GM21381 (cell line): ENCODE measurements at regions not wholly inside any gene's neighbourhood (a gene's known extent, or its start where the extent isn't known, plus 50 kb on each side); places are given as distances from the start of the nearest gene placed in this dataset.
"Not testable (repeated sequence)": the region's sequence is repeated elsewhere in the genome, so short reads cannot be mapped to it uniquely, and the experiment has no call there.

ENCODE experiments used
- ATAC-seq: cut with Tn5 transposase; IDR thresholded peaks from one replicate; pipeline ENCODE4 v1.9.1; 2021; ENCODE audit warnings: mild to moderate bottlenecking, moderate library complexity; ENCODE audit not compliant: unreplicated experiment

DNA sequence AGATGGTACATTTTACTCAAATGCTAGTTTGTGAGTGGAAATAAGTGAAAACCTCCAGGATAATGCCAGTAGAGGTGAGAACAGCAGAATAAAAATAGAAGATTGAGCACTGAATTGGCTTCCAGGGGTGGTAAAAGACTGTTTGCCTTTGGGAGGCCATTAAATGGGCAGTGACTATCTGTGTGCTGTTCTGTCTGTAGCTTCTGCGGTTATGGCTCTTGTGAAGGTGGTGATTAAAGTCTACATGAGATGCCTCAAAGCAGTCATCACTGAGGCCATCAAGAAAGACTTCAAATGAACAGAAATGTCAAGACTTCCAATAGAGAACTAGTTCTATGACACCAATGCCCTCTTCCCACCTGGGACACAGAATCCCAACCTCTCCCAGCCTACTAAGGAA, 108.8 kb downstream of the EFHB start:
- no peak for ATAC-seq

DNA sequence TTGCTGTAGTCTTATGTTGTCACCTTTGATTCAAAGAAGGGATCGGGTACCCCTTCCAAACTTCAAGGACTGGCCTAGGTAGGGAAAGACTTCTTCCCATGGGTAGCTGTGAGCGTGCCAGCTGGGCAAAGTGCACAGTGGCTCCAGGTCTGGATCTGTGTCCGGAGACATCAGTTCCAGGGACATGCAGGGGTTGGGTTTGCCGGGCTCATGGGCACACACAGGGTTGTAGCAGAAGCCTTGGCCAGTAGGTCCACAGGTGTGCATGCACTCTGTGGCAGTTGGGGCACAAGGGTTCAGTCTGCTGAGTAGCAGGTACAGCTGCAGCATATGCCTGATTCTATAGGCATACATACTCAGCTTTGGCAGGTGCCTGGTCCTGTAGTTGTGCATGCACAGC, 111.2 kb downstream of the EFHB start:
- no peak for ATAC-seq

DNA sequence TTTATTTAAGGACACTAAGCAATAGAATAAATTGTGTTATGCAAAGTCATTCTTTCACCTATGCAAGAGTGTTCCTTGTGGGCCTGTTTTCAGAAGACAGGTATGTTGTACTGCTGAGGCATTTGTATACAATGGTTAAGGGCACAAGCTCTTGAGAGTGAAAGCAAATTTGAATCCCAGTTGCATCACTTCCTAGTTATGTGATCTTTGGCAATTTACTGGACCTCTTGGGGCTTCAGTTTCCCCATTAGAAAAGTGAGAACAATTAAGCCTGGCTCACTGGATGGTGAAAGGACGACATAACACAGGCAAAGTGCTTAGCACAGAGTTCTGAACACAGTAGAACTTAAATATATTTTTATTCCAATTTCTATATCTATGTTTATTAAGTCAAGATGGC, 117.4 kb downstream of the EFHB start:
- ATAC-seq = no peak

DNA sequence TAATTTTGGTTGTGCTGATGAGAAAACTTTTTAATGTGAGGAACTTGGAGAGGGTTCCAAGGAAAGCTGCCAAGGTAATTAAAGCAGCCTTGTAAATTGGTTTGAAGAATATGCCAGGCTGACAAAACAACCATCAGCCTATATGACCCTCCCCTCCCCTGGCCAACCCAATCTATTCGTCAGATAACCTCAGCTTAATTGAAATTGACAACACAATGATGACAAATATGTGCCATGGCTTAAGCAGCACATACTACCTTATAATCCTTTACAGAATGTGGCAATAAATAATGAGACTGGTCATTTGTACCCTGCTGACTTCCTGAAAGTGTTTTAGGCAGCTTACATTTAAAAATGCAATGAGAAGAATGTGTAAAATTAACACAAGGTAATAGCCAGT, 118.2 kb downstream of the EFHB start:
- ATAC-seq = no peak

DNA sequence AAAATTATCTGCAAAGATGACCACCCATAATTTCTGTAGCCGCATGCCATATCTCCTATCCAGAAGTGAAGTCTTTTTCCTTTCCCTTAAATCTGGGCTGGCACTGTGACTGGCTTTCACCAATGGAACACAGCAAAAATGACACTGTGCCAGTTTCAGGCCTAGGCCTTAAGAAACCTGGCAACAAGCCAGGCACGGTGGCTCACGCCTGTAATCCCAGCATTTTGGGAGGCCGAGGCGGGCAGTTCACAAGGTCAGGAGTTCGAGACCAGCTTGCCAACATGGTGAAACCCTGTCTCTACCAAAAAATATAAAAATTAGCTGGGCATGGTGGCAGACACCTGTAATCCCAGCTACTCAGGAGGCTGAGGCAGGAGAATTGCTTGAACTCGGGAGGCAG, 120.3 kb downstream of the EFHB start:
- ATAC-seq = not testable (repeated sequence)

DNA sequence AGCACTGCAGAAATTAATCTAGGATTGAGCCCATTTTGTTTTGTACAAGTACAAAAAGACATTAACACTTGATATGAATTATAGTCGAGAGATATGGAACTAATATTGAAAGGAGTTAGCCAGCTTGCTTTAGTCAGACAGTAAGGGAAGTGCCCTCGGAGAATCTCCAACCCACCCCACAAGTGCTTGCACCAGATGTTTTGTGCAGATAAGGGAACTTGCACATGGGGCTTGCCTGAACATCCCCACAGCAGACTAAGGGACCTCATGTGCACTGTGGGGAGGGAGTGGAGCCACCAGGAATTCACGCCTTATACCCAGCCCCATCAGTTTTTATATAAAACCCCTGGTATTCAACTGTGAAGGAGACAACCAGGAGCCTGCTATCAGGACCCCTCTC, 122.3 kb downstream of the EFHB start:
- no peak for ATAC-seq

DNA sequence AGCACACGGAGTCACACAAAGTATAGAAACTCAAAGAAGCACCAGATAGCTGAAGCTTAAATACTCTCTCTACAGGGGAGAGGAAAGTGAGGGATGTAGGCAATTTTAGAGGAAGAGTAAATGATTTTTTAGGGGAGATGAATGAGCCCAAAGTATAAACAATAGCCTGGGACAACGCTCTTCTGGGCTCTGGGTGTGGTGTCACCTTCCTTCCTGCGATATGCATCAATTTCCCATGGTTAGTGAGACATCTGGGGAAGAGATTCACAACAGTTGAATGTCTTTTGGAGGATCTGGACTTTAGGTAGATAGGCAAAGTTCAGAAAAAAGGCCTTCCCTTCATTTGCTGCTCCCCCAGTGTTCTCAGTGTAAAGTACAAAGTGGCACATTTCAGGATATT, 125.2 kb downstream of the EFHB start:
- no peak for ATAC-seq

DNA sequence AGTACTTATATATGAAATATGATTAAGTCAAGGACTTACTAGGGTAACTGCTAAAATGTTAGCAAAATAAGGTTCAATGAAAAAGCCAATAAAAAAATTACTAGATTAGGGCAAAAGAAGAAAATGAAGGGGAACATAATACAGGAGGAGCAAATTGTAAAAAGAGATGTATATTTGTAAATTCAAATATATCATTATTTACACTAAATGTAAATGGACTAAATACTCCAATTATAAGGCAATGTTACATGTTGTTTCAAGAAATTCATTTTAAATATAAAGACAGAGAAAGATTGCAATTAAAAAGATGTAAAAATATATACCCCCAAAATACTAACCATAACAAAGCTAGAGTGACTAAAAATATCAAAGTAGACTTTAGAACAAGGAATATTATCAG, 134.1 kb downstream of the EFHB start:
- no peak for ATAC-seq

DNA sequence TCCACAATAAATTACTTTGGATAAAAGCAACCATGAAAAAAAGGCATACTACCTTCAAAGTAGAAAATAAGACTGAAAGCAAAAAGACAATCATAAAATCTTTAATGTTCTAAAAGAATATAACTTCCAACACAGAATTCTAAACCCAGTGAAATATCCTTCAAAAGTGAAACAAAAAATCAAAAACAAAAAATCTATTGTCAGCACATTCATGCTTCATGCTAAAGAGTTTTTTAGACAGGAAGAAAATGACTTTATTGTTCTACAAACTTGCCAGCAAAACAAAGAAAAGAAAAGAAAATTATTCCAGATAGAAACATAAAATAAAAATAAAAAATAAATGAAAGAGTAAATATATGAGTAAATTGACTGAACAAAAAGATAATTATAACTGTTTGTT, 134.9 kb downstream of the EFHB start:
- no peak for ATAC-seq

DNA sequence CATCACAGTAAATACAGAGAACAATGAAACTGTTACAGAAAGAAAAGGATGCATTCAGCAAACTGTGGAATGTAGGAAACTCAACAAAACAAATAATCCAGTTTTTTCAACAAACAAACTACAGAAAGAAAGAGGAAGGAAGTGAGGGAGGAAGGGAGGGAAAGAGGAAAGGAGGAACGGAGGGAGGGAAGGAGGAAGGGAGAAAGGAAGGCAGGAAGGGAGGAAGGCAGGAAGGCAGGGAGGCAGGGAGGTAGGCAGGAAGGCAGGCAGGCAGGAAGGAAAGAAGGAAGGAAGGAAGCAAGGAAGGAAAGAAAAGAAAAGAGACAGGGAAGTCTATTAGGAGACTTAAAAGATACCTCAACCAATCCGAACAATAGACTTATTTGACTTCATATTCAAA, 135.7 kb downstream of the EFHB start:
- ATAC-seq = no peak

DNA sequence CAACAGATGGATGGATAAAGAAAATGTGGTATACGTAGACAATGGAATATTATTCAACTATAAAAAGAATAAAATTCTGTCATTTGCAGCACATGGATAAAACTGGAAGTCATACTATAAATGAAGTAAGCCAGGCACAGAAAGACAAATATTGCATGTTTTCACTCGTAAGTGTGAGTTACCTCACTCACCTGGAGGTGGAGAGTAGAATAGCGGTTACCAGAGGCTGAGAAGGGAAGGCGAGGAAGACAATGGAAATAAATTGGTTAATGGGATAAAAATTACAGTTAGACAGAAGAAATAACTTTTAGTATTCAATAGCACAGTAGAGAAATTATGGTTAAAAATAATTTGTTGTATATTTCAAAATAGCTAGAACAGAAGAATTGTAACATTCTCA, 141.6 kb downstream of the EFHB start:
- no peak for ATAC-seq

DNA sequence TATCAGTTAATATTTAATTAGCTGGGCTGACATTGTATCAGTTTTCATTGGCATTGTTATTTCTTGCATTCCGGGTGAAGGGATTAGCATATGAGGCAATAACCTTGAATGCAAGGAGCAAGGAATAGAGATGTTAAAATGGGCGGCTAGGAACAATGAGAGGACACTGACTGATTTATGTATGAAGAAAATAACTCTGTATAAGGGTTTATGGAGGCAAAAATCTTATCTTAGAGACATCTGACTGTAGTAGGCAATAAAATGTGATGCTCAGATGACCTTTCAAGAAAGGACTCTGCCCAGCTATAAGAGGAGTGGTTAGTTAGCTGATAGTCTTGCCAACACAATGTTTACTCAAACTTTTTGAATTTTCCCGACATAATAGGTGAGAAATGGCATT, 158.3 kb downstream of the EFHB start:
- no peak for ATAC-seq

DNA sequence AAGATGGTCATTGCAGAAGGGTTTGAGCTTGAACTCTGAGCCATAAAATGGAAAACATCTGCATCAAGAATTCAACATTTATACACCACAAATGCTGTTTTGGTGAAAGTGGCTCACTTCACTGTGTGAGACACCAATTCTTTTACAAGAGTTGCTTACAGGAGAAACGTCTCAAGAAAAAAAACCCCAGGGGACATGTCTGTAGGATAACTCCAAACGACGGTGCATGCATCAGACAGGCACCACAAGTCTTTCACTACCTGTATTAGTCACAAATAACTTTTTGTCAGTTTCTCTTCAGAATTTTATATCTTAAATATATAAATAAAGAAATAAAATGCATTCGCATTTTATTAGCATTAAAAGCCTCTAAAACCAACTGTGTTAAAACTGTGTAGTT, 164.3 kb downstream of the EFHB start:
- ATAC-seq = no peak

DNA sequence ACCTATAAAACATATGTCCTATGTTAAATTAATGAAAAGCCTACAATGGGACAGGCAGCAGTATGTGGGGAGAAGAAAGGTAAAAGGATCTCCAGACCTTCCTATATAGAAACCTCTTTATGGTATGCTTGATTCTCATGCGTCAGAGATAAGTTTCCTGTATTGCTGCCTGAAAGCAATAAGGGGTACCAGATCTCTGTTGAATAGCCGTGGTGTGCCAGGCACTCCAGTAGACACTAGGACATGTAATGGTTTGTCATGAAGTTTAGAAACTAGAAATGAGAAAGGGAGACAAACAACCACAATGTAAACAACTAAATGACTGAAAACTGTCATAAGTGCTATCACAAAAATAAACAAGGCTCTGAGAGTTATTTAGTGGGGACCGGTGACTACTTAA, 168.1 kb downstream of the EFHB start:
- ATAC-seq = no peak

DNA sequence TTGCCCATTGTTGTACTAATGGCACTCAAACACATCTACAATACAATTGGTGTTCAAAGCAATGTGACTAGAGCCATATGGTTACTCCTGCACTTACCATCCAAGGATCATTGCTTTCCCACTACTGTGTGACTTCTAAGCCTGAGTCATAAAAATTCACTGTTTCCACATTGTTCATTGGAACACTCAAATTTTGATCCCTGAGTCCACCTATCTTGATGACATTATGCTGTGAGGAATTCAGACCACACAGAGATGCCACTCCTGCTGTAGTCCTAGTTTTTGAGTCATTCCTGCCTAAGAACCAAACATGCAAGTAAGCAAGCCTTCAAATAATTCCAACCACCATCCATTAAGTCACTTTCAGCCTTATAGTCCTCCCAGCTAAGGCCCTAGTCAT, 176.2 kb downstream of the EFHB start:
- no peak for ATAC-seq

DNA sequence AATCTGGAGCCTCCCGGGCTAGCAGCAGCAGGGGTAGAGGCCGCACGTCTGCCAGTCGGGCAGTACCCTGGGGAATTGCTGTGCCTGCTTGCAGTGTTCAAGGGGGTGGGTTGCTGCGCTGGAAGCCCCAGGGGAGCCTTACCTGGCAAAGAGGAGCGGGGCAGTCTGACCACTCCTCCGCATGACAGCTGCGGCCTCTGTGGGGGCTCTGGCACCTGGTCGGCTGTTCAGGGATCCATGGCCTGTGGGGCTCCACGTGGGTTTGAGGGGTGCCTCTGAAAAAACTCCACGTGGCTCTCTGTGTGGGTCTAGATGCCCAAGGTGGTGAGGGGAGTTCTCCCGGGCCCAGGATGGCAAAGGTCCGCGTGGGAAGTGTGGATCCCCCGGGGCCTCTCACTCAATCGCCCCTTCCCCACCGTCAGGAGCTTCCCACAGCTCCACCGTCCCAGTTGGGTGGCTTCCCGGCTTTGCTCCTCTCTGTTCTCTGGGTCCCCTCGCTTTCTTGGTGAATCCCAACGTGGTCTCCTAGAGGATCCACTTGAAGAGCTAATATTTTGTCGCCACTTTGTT, 184.5 kb downstream of the EFHB start:
- no peak for ATAC-seq

DNA sequence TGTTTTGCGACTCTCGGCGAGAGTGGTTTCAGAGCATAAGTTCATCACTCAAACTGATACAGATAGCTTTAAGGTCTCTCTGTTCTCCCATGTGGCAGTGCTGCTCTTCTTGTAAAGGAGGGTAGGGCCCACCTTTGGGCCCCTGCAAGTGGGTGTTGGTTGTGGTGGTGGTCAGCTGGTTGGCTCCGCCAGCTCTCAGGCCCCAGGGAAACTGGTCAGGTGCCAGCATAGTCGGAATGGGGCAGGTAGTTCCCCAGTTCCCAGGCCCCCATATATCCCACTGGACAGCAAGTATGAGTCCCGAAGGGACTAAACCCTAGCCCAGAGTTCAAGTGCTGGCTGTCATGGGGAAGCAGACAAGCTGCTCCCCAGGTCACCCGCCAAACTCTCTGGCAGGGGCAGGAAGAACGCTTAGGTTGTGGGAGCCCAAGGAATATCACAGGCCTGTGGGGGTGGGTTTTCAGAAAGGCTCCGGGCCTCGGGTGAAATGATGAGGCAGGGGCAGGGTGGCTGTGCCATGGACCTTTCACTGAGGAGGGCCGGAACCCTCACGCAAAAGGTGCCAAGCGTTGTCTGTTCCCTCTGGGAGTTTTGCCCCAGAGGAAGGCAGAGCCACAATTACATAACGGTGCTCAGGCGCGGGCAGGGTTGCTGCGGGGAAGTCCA, 185.1 kb downstream of the EFHB start:
- no peak for ATAC-seq

DNA sequence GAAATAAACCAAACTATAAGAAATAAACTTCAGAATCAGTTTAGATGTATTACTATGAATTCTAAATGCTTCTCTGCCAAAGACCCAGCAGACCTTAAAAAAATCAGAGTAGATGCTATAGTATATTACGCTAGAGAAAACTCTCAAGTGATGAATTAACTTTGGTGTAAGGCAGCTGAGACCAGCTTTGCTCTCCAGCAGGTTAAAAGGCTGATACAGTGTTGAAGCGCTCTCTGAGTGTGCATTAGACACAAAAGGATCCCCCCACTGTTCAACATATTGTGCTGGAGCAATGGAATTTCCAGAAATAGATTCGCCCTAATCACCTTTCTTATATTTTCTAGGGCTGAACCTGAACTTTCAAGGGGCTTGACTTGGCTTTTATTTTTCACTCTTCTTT, 190.0 kb downstream of the EFHB start:
- ATAC-seq = no peak

DNA sequence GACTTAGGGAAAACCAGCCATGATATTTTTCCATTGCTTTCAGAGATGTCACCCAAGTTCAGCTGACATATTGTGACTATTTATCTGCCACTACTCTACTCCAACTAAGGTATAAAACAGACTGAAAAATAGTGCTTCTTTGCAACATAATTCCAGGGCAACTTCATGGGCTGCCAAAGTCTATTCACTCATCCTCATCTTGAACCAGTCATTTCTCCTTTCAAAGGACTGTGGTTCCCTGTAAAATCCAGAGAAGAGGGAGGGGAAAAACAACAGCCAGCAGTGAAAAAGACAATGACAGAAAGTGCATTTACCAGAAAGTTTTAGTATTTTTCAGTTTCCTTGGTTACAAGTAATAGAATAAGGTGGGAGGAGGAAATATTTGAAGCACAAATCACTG, 191.1 kb downstream of the EFHB start:
- no peak for ATAC-seq

DNA sequence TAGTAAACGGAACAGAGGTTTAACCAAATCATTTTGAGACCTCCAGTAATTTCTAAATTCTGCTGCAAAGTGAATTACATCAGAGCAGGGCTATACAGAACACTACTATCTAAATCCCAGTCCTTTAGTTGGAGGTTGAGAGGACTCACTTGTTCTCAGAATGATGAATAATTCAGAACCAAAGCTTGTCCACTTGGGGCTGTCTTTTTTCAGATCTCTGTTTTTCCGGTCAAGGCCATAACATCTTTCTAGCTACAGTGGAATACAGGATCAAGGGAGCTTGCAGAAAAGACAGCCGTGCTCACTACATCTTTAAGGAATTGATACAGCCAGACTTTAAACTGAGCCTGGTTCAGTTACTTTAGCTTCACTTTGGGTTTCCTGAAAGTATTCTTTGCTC, 194.5 kb downstream of the EFHB start:
- no peak for ATAC-seq

DNA sequence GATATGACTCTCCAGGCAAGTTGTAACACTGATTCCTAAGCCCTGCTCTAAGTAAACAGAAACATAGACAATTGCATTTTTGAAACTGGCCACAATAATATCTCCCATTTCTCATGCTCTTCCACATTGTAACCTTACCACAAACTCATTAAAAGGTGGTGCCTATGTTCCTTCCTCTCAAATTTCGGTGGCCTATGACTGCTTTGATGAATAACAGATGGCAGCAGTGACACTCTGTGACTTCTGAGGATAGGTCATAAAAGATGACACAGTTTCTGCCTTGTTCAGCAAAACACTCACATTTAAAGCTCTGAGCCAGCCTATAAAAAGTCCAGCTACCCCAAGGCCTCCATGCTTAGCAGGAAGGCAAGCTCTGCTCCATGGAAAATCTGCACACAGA, 195.2 kb downstream of the EFHB start:
- ATAC-seq = no peak

DNA sequence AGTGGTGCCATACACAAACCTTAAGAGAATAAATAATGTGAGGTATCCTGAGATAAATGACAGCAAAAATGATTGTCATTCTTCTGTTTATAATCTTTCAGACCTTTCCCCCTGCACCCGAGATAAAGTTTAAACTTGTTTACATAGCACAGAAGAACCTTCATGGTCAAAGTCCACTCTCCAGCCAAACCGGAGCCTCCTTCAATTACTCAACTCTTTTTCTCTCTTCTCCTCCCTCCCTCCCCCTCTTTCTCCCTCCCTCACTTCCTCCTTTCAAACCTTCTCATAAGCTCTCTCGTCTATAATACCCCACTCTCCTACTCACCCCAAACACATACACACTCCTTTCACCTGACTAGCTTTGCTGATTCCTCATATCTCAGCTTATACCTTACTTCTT, 198.9 kb downstream of the EFHB start:
- ATAC-seq = no peak

DNA sequence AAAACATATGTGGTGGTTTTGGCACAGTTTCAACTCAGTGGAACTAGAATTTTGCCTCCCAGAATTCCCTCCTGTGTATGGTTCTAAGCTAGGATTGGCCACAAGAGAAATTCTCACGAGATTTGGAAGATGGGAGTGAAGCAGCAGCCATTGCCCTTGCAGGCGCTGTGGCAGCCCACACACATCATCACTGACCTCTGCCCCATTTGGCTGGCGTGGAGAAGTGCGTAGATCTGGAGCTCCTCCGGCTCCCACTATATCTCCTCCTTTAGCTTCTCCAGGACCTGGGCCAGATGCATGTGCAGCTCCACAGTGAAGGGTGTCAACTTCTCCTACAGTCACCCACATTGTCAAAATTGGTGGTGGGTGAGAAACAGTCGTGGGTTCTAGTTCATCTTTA, 199.6 kb downstream of the EFHB start:
- ATAC-seq = no peak
